Karpas-422 (cell line): ENCODE measurements at regions not wholly inside any gene's neighbourhood (a gene's known extent, or its start where the extent isn't known, plus 50 kb on each side); places are given as distances from the start of the nearest gene placed in this dataset.

Experiments used
- DNase-seq: peaks from one replicate; pipeline ENCODE4 v3.0.0-alpha.2; 2015
- H2AFZ ChIP-seq: fragments of 200-600 bp; sonication (generic); 2 replicates; pipeline ENCODE4 v1.6.1; 2014; ENCODE audit warnings: antibody characterized with exemption, low read length, mixed read lengths
- H3K27ac ChIP-seq: fragments of 200-600 bp; sonication (generic); 2 replicates; pipeline ENCODE4 v1.5.1; 2014; ENCODE audit warnings: mild to moderate bottlenecking, low read length, moderate library complexity
- H3K27me3 ChIP-seq: fragments of 200-600 bp; sonication (generic); 2 replicates; pipeline ENCODE4 v1.6.1; 2014; ENCODE audit warnings: low read length, mixed read lengths
- H3K36me3 ChIP-seq: fragments of 200-600 bp; sonication (generic); 2 replicates; pipeline ENCODE4 v1.6.1; 2014; ENCODE audit warnings: low read length, mixed read lengths; ENCODE audit not compliant: insufficient read depth
- H3K4me1 ChIP-seq: fragments of 200-600 bp; sonication (generic); 2 replicates; pipeline ENCODE4 v1.6.1; 2014; ENCODE audit warnings: mild to moderate bottlenecking, low read length, mixed read lengths
- H3K4me2 ChIP-seq: fragments of 200-600 bp; sonication (generic); 2 replicates; pipeline ENCODE4 v1.6.1; 2014; ENCODE audit warnings: low read length, low read depth, mild to moderate bottlenecking; ENCODE audit not compliant: poor library complexity, severe bottlenecking
- H3K4me3 ChIP-seq: fragments of 200-600 bp; sonication (generic); 2 replicates; pipeline ENCODE4 v1.5.1; 2014; ENCODE audit warnings: mild to moderate bottlenecking, antibody characterized with exemption, low read length, mixed read lengths
- H3K79me2 ChIP-seq: fragments of 200-600 bp; sonication (generic); 2 replicates; pipeline ENCODE4 v1.6.1; 2014; ENCODE audit warnings: mild to moderate bottlenecking, low read length, mixed read lengths
- H3K9ac ChIP-seq: fragments of 200-600 bp; sonication (generic); 2 replicates; pipeline ENCODE4 v1.6.0; 2014; ENCODE audit warnings: low read length
- H3K9me2 ChIP-seq: fragments of 200-600 bp; sonication (generic), shearing (Covaris generic); replicated peaks from 2 replicates; pipeline ENCODE4 v1.6.0; 2014; ENCODE audit warnings: mild to moderate bottlenecking, low read length, moderate library complexity; ENCODE audit not compliant: insufficient read depth
- H3K9me3 ChIP-seq: fragments of 300-700, 200-600 bp; sonication (generic); 2 replicates; pipeline ENCODE4 v1.6.1; 2014; ENCODE audit warnings: low read length, mixed read lengths
- H4K20me1 ChIP-seq: fragments of 200-600 bp; sonication (generic); 2 replicates; pipeline ENCODE4 v1.6.1; 2014; ENCODE audit warnings: mild to moderate bottlenecking, antibody characterized with exemption, low read length, low read depth; ENCODE audit not compliant: insufficient read depth

DNA sequence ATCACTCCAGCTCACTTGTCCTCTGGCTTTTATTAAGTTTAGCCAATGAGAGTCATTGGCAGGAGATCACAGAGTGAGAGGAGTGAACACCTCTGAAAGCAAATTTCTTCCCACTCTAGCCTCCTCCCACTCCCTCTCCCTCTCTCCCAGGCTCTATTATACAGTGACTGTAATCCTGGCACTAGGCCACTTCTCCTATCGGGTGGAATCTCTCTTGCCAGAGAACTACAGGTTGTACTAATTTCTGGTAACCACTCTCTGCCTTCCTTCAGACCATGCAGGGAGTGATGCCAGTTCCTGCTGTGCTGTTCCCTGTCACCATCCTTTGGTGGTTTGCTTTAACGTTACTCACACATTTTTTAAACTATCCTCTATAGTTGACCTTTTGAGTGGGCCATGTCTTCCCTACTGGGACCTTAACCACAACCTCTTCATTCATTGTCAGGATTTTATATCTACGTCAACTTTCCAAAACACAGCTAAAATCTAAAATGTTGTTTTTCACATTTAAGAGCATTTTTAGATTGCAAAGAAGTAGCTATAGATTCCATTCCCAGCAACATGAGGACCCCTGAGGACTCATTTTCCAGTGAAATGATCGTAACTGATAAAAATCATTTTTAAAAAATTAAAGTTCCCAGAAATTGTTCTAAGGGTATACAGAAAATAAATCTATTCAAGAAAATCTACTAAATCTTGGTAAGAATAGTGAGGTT, 217.1 kb downstream of the MREG start:
- no peak for DNase-seq
- Histone ChIP-seq H3K79me2 (no peaks in the 10 kb centered on the region), H3K4me3 (no peak overlapping the region), H4K20me1 (no peaks in the 10 kb centered on the region), H3K27me3 (no peaks in the 10 kb centered on the region), H3K36me3 (no peaks in the 10 kb centered on the region), H3K4me2 (no peak overlapping the region), H3K9ac (no peak overlapping the region), H2AFZ (no peak overlapping the region), H3K4me1 (no peaks in the 10 kb centered on the region), H3K9me2 (no peaks in the 10 kb centered on the region), H3K9me3 (no peaks in the 10 kb centered on the region), H3K27ac (no peak overlapping the region)

DNA sequence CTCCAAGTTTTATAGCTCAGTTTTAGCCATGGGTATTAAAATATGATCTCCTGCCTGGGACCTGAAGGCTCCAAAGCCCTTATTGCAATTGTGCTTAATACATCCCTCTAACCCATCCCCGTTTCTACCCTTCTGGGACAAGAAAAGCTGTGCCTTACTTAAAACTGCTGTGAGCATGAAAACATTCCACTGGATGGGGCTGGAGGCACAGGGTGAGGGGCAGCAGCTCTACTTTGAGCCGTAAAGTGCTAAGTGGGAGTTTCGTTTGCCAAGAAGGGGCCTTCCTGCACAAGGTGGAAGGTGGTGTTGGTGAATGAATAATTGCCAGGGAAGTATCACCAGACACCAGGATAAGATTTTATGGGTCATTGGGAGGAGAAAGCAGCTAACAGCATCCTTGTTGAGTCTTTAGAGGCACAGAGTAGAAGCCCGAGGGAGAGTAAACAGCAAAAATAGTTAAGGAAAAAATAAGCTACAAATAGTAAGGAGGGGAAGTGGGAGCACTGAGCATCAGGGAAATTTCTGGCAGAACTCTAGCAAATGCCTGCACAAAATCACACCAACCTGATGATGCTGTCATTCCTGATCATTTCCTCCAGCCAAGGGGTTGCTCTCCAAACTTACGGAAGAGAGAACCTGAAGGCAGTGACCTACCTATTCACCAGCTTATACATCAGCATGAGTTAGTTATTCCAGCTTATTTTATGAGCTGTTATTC, 218.4 kb downstream of the MREG start:
- H3K4me2 ChIP-seq, result no peak overlapping the region
- no peak overlapping the region for H3K4me3 ChIP-seq
- H3K79me2 ChIP-seq, result no peaks in the 10 kb centered on the region
- no peak overlapping the region for H2AFZ ChIP-seq
- no peak overlapping the region for H3K9ac ChIP-seq
- H3K27ac ChIP-seq, result no peak overlapping the region
- H3K27me3 ChIP-seq, result no peaks in the 10 kb centered on the region
- no peaks in the 10 kb centered on the region for H3K9me3 ChIP-seq
- DNase-seq, result peak; percentile 54
- no peaks in the 10 kb centered on the region for H3K4me1 ChIP-seq
- H3K36me3 ChIP-seq, result no peaks in the 10 kb centered on the region
- no peaks in the 10 kb centered on the region for H4K20me1 ChIP-seq
- H3K9me2 ChIP-seq, result no peaks in the 10 kb centered on the region

DNA sequence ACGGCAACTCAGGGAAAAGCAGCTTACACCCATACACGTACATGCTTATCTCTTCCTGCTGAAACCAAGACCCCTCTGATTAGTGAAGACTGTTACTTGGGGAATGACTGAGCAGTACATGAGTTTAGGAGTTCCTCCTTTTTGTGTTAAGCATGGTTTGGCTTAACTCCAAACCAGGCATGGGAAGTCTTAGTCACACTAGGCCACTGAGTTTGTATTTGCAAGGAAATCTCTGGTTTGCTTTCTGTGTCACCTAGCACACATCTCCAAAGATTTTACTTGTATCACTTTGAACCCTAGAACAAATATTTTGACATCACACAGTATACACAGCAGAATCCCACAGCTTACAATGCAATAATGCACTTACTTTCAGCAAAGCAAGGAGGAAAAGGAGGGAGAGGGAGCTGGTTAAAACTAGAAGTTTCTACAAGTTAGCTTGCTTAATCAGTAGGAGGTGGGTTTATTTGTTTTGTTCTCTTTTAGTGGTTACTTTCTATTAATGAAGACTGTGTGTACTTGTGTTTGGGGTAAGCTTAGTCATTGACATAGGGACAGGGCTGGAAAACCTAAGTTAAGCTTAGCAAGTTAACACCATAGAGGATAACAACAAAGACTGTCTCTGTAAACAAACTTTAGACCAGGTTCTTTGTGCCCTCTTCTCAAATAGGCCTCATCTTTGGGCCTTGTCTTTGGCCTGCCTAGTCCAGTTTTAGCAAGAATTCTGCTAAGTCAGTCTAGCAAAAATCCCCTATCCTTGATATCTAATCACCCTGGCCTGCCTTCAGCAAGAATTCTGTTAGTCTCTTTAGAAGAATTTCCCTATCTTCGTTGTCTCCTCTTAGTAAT, 219.4 kb downstream of the MREG start:
- H2AFZ ChIP-seq, result no peak overlapping the region
- H3K9me3 ChIP-seq, result no peaks in the 10 kb centered on the region
- no peak overlapping the region for H3K4me3 ChIP-seq
- no peaks in the 10 kb centered on the region for H3K4me1 ChIP-seq
- no peaks in the 10 kb centered on the region for H3K27me3 ChIP-seq
- H4K20me1 ChIP-seq, result no peaks in the 10 kb centered on the region
- H3K27ac ChIP-seq, result no peak overlapping the region
- no peak for DNase-seq
- no peak overlapping the region for H3K9ac ChIP-seq
- no peak overlapping the region for H3K4me2 ChIP-seq
- H3K36me3 ChIP-seq, result no peaks in the 10 kb centered on the region
- H3K9me2 ChIP-seq, result no peaks in the 10 kb centered on the region
- no peaks in the 10 kb centered on the region for H3K79me2 ChIP-seq

DNA sequence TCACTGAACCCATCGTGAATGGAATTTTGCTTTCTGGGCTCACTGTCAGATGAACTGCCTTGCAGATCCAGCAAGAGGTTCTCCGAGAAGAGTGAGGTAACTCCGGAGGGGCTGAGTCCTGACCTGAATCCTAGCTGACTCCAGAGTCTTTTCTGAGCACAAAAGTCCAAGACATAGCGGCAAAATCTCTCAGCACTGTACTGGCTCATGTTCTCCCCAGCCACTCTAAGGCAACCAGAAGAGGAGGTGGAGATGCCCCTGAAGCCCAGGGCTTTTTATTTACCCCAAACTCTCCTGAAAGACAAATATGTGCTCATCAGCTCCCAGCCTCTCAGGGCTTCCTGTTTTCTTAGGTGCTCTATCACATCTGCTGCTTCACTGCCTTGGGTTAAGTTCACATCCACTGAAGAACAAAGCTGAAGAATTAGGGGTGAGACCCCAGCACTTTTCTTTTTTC, 221.8 kb downstream of the MREG start:
- no peak overlapping the region for H3K9ac ChIP-seq
- H2AFZ ChIP-seq, result no peak overlapping the region
- no peaks in the 10 kb centered on the region for H4K20me1 ChIP-seq
- no peak for DNase-seq
- no peak overlapping the region for H3K27ac ChIP-seq
- H3K36me3 ChIP-seq, result no peaks in the 10 kb centered on the region
- no peaks in the 10 kb centered on the region for H3K9me3 ChIP-seq
- H3K4me3 ChIP-seq, result no peak overlapping the region
- no peaks in the 10 kb centered on the region for H3K9me2 ChIP-seq
- H3K79me2 ChIP-seq, result no peaks in the 10 kb centered on the region
- no peak overlapping the region for H3K4me2 ChIP-seq
- no peaks in the 10 kb centered on the region for H3K27me3 ChIP-seq
- no peaks in the 10 kb centered on the region for H3K4me1 ChIP-seq

DNA sequence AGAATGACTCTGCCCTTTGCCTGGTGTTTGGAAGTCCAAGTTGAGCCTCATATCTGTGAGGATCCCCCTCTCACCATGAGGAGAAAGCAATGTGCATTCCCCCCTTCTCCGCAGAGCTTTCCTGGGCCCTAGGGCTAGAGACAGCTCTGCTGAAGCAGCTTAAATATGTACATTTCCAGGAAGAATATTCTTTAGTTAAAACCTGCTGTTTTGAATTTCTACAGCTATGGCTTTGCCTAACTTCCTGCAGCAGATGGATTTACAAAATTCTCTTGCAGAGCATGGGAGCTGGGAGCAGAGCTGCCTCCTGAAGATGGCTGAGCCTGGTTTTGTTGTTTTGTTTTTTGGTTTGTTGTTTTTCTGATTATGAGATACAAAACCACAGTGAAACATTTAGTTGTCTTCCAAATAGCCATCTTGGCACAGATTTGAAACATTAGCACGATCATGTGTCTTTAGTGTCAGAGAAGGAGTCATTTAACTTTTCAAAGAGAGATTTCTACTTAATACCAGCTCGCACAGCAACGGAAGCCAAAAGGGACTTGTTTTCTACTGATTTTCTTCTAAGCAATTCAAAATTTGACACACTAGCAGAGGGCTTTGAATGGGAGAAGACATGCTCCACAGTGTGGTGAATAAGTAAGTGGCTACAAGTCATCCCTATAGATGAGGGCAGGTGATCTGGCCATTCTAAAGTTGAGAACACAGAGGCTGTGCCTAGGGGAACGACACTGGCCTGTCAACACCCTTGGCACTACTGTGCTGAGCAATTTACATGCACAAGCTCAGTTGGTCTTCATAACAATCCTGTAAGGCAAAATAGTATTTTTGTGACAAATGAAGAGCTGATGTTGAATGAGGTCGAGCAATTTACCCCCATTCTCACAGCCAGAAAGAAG, 222.6 kb downstream of the MREG start:
- Histone ChIP-seq H3K27ac (no peak overlapping the region), H3K4me1 (no peaks in the 10 kb centered on the region), H4K20me1 (no peaks in the 10 kb centered on the region), H3K9me3 (no peaks in the 10 kb centered on the region), H3K9me2 (no peaks in the 10 kb centered on the region), H3K4me3 (no peak overlapping the region), H2AFZ (no peak overlapping the region; the same call in 1 of the 2 replicates), H3K36me3 (no peaks in the 10 kb centered on the region), H3K4me2 (no peak overlapping the region), H3K27me3 (no peaks in the 10 kb centered on the region), H3K9ac (no peak overlapping the region), H3K79me2 (no peaks in the 10 kb centered on the region)
- no peak for DNase-seq

DNA sequence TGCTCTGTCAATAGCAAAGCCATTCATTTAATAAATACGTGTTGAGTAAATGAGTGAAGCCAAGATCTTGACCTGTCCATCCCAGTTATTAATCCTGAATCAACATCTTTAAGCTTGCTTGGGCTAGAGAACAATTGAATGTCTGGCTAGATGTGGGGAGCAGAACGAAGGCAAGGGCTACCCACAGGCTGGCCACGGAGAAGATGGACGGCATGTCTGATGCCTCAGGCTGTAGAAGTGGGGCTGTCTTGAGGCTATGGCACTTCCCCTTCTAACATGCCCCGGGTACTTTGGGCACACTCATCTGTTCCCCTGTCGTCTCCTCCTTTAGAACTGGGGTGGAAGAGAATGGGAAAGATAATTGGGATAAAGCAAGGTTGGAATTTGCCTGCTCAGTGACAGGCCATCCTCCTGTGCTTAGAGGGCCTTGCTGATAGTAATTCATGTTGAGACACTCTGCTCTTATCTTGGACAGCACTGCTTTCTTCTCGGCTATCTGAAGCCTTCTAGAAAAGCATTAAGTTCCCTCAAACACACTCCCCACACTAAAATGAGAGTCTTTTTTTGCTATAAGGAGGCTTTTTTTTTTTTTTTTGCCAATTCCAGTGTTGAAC, 225.7 kb downstream of the MREG start:
- no peaks in the 10 kb centered on the region for H4K20me1 ChIP-seq
- H3K4me1 ChIP-seq, result no peaks in the 10 kb centered on the region
- no peaks in the 10 kb centered on the region for H3K36me3 ChIP-seq
- H3K9me3 ChIP-seq, result no peaks in the 10 kb centered on the region
- no peak for DNase-seq
- no peak overlapping the region for H2AFZ ChIP-seq
- H3K27ac ChIP-seq, result no peak overlapping the region
- no peaks in the 10 kb centered on the region for H3K9me2 ChIP-seq
- no peaks in the 10 kb centered on the region for H3K79me2 ChIP-seq
- H3K4me2 ChIP-seq, result no peak overlapping the region
- no peaks in the 10 kb centered on the region for H3K27me3 ChIP-seq
- H3K9ac ChIP-seq, result no peak overlapping the region
- no peak overlapping the region for H3K4me3 ChIP-seq

DNA sequence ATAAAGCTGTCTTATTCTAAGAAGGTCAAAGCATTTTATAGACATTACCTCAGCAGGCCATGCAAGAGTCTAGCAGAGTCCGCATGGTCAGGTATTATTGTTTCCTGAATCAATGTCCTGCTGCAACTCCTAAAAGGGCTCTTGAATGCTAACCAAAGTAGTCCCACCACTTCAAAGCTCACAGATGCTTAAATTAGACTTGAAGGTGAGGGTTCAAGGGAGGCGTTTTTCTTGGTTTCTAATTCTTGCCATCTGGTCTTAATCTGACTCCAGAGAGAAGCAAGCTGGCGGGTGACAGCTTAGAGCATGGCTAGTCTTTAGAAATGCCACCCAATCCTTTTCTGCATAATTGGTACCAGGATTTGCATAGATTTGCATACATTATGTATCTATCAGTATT, 226.3 kb downstream of the MREG start:
- H3K9ac ChIP-seq, result no peak overlapping the region
- no peak overlapping the region for H2AFZ ChIP-seq
- H3K4me2 ChIP-seq, result no peak overlapping the region
- no peaks in the 10 kb centered on the region for H4K20me1 ChIP-seq
- H3K9me2 ChIP-seq, result no peaks in the 10 kb centered on the region
- H3K79me2 ChIP-seq, result no peaks in the 10 kb centered on the region
- H3K4me1 ChIP-seq, result no peaks in the 10 kb centered on the region
- no peak overlapping the region for H3K4me3 ChIP-seq
- no peaks in the 10 kb centered on the region for H3K9me3 ChIP-seq
- no peak for DNase-seq
- no peaks in the 10 kb centered on the region for H3K36me3 ChIP-seq
- H3K27ac ChIP-seq, result no peak overlapping the region
- H3K27me3 ChIP-seq, result no peaks in the 10 kb centered on the region
